Erythroblast (primary cell): ENCODE measurements at regions not wholly inside any gene's neighbourhood (a gene's known extent, or its start where the extent isn't known, plus 50 kb on each side); places are given as distances from the start of the nearest gene placed in this dataset.

ENCODE experiments used
- GATA1 ChIP-seq: IDR thresholded peaks from 2 replicates; pipeline ENCODE4 v1.6.1; 2011; ENCODE audit warnings: low read depth, mild to moderate bottlenecking, control low read depth, low read length, moderate library complexity
- POLR2A ChIP-seq: IDR thresholded peaks from 2 replicates; pipeline ENCODE4 v1.6.1; 2011; ENCODE audit warnings: mild to moderate bottlenecking, low read length

- TF ChIP-seq POLR2A (no peak), GATA1 (no peak)
Measured at GRCh38 chr12:100682178-100682577, 108.7 kb downstream of the GAS2L3 start.
